ENCODE measurements at regions not wholly inside any gene's neighbourhood (a gene's known extent, or its start where the extent isn't known, plus 50 kb on each side); places are given as distances from the start of the nearest gene placed in this dataset.

DNA sequence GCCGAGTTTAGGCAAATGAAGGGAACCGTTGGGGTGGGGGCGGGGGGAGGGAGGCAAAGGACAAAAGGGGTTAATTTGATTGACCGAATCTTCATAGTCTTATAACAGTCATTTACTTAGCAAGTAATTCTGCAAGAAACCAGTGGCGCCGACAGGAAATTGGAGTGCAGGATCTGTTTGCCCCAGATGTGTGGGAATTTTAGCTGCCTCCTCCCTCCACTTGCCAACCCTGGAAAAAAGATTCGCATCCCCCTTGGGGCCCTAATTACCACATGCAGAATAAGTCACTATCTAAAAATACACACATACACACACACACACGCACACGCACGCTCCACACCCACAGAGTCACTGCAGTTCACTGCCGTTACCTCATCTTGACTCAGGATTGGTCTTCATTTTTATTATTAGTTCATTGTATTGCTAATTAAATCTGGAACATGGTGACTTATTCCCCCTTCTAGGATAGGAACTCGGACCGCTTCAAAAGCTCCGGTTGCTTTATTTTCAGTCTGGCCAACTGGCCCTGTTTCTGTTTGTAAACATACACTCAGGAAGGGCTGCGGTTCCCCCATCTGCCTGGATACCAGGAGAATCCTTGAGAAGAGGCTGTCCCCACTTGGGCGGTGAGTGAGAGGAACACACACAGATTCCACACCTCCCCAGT is 241.6 kb upstream of the SALL1 start:
- DNase-seq (ENCODE audit: low read depth, low spot score) = peak; percentile 61

- DNase-seq (ENCODE audit: low read depth, low spot score) = peak; percentile 28
Observed at GRCh38 chr16:51391798-51392511, 240.9 kb upstream of the SALL1 start.

- no peak for DNase-seq (ENCODE audit: low read depth, low spot score)
Observed at GRCh38 chr16:51390877-51391276, 239.8 kb upstream of the SALL1 start.

- no peak for DNase-seq (ENCODE audit: low read depth, low spot score)
Observed at GRCh38 chr16:51389881-51390280, 238.8 kb upstream of the SALL1 start.

DNA sequence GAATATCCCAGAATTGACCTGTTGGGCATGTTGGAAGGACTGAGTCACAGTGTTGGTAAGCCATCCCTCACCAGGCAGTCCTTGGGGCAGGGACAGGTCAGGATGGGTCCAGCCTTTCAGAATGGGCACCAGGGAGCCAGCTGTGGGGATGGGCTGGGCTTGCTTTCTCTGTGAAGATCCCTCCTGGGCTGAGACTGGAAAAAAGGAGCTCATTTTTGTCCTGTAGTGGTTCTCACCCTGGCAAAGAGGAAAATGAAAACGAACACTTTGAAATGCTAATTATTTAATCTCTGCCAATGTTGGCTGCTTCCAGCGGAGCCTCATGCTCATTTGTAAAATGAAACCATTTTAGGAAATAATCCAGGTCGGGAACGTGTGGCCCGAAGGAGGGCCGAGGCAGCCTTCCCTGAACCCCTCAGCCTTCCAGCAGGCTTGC is 237.5 kb upstream of the SALL1 start:
- DNase-seq (ENCODE audit: low read depth, low spot score) = peak; percentile 56

DNA sequence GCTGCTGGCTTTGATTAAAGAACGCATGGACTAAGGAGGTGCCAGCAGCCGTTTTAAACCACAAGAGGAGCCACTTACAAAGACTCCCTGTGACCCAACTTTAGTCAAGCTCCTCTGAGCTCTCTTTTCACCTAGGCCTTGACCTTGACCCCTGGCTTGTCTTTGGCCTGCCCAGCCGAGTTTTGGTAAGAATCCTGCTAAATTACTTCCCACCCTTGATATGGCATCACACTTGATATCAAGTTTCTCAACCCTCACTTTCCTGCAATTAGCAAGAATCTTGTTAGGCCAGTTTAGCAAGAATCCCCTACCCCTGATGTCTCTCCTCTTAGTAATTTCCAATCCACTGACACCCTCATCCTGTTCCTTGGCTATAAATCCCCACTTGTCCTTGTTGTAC is 232.8 kb upstream of the SALL1 start:
- DNase-seq (ENCODE audit: low read depth, low spot score) = no peak

GRCh38 chr16:51382940-51383339 is 231.9 kb upstream of the SALL1 start:
- DNase-seq (ENCODE audit: low read depth, low spot score) = no peak

GRCh38 chr16:51382211-51382610 is 231.1 kb upstream of the SALL1 start:
- peak; percentile 11 for DNase-seq (ENCODE audit: low read depth, low spot score)

GRCh38 chr16:51376080-51376479 is 225.0 kb upstream of the SALL1 start:
- no peak for DNase-seq (ENCODE audit: low read depth, low spot score)

DNA sequence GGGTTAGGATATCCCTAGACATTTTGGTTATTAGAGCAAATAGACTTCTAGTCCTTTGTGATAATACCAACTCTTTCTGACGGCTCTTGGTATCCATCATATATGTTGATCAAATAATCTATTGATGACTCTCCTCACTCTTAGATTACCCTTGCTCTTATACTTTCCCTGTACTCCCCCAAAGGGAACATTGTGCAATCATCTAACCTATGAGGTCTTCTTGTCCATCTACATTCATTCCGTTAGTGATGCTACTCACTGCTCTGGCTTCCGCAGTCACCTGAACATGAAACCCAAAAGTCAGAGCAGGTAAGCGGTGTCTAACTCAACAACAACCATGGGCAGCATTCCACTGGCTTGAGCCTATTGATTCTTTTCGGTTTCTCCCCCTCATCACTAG is 223.7 kb upstream of the SALL1 start:
- no peak for DNase-seq (ENCODE audit: low read depth, low spot score)

DNA sequence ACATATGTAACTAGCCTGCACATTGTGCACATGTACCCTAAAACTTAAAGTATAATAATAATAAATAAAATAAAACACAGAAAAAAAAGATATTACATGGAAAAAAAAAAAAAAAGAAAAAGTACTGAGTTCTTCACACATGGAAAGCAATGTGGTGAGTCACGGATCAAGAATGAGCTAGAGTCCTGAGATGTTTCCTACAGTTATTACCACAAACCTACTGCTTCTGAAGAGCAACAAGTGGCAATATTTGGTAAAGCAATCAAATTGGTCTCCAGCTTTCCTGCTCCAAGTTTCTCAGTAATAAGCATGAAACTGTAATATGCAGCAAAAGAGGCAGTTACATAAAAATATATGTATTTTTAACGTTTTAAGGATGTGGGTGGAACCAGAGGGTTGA is 223.3 kb upstream of the SALL1 start:
- peak; percentile 87 for DNase-seq (ENCODE audit: low read depth, low spot score)

DNA sequence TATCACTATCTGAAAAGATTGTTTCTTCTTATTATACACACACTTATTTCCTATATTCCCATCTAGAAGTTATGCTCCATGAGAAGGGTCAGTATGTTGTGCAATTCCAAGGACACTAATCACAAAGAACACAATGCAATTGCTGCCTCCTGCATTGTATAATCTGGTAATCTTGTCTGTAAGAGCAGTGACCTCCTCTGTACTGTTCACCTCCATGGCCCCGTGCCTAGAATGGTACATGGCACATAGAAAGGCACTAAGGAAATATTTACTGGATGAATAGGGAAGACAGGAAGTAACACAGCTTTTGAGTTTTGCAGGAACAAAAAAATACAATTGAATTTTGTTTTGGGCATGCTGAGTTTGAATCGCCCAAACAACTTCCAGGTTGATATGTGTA is 214.6 kb upstream of the SALL1 start:
- DNase-seq (ENCODE audit: low read depth, low spot score) = no peak

DNA sequence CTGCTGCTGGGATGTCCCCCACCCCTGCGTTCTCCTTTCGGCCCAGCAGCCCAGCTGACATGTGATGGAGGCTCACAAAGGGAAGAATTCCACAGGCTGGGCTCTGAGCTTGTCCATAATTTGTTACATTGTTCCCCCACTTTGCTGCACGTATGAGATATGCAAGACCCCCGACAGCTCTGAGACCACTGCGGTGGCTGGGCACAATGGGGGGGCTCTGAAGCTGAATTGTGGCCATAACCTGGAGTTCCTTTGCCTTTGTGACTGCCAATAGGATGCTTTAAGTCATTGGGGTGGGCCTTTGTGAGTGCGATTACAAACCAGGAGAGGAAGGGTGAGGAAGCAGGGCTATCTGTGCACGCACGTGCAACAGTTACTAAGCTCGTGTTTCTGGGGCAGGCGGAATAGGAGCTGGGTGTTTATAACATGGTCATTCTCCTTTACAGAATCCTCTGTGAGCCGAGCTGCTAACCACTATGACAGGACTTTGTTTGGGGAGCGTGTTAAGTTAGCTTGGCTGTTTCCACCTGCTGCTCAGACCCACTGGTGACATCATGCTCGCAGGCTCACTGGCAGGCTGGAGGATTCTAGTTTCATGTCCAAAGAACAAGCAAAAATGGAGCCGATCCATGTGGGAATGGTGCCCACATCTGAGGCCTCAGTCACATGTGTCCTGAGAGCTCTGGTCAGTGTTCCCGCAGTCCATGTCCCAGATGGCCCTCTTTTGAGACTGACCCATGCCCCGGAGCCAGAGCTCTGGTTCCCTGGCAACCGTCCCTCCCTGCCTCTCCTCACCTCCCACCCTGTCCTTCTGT is 208.3 kb upstream of the SALL1 start:
- DNase-seq (ENCODE audit: low read depth, low spot score) = peak; percentile 68

DNA sequence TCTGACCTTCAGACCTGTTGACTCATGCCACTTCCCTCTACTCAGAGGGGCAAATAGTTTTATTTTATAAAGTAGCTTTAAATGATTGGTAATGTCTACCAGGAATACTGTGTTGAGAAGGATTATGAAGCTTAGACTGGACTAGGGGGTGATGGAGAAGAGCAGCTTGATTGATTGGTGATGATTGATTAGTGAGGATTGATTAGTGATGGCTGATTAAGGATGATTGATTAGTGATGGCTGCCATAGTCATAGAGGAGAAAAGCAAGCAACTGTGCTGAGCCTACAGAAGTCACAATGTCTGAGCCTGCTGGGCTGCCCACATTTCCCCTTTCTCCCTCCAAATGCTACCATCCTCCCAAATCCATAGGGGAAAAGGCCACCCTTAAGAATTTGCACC is 206.8 kb upstream of the SALL1 start:
- DNase-seq (ENCODE audit: low read depth, low spot score) = no peak

DNA sequence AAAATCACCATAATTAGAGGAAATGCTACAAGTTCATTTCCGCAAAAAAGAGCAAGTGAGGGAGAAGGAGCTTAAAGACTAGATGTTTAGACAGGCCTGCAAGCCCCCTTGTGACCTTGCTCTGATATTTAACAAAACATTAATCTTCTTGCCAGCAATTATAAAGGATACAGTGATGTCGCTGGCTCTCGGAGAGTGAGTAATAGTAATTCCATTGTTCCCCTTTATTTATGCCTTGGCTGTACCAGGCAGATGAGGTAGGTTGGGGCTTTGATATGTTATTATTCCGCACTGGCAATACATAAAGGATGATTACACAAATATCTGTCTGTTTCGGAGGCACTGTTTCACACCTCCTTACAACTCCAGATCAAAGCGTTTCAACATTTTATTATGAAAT is 204.8 kb upstream of the SALL1 start:
- DNase-seq (ENCODE audit: low read depth, low spot score) = peak; percentile 14

DNA sequence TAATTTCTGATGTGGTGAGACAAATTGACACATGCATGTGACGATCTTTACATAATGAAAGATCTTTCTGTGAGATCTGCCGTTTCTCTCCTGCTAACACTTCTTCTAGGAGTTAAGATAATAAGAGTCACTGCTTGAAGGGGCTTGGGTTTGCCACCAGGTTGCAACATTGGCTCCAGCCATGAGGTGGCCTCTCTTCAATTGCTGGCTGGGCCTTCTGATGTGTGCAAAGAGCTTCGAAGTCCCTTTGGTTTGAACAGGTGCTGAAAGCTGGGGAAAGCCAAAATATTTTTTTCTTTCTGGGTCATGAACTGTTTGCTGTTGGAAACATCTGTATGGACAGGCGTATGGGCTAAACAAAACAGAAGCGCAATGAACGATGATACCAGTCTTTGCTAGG is 204.1 kb upstream of the SALL1 start:
- no peak for DNase-seq (ENCODE audit: low read depth, low spot score)

GRCh38 chr16:51353055-51353454 is 202.0 kb upstream of the SALL1 start:
- no peak for DNase-seq (ENCODE audit: low read depth, low spot score)

- DNase-seq (ENCODE audit: low read depth, low spot score) = no peak
Observed at GRCh38 chr16:51349626-51350025, 198.6 kb upstream of the SALL1 start.

- DNase-seq (ENCODE audit: low read depth, low spot score) = peak; percentile 22
Observed at GRCh38 chr16:51343411-51343810, 192.3 kb upstream of the SALL1 start.

DNA sequence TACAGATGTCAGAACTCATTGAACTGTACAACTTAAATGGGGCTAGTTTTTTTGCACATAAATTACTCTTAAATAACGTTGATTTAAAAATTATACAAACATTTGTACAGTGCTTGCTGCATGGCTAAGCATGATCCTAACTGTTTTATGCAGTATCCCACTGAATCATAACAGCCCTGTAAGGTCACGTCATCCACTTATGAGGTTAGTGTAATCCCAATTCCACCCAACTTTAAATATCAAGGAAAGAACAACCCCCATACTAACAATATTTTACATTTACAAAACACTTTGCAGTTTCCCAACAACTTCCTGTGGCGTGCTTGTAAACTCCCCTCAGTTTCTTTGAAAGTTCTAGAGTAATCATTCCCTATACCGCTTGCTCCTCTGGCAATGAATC is 190.1 kb upstream of the SALL1 start:
- no peak for DNase-seq (ENCODE audit: low read depth, low spot score)

- no peak for DNase-seq (ENCODE audit: low read depth, low spot score)
Observed at GRCh38 chr16:51337662-51338061, 186.6 kb upstream of the SALL1 start.

GRCh38 chr16:51328733-51329132 is 177.7 kb upstream of the SALL1 start:
- no peak for DNase-seq (ENCODE audit: low read depth, low spot score)

GRCh38 chr16:51327001-51327400 is 175.9 kb upstream of the SALL1 start:
- DNase-seq (ENCODE audit: low read depth, low spot score) = peak; percentile 52
